Neural progenitor cell (in vitro differentiated cells): ENCODE measurements at regions not wholly inside any gene's neighbourhood (a gene's known extent, or its start where the extent isn't known, plus 50 kb on each side); places are given as distances from the start of the nearest gene placed in this dataset.

ENCODE experiments used
- EZH2 ChIP-seq: fragments of 200-600 bp; sonication (generic); IDR thresholded peaks from 2 replicates; pipeline ENCODE4 v1.6.1; 2017; ENCODE audit warnings: antibody characterized with exemption, mild to moderate bottlenecking, moderate library complexity
- EZH2phosphoT487 ChIP-seq: fragments of 200-600 bp; sonication (generic); IDR thresholded peaks from 2 replicates; pipeline ENCODE4 v1.6.1; 2017; ENCODE audit warnings: antibody characterized with exemption
- TF ChIP-seq, protein P1 (sequence below): fragments of 200-600 bp; sonication (generic); IDR thresholded peaks from 2 replicates; pipeline ENCODE4 v1.5.1; 2017; ENCODE audit warnings: antibody characterized with exemption, mild to moderate bottlenecking

- no peak for TF ChIP-seq EZH2
- TF ChIP-seq EZH2phosphoT487, result no peak
- TF ChIP-seq, protein P1, sequence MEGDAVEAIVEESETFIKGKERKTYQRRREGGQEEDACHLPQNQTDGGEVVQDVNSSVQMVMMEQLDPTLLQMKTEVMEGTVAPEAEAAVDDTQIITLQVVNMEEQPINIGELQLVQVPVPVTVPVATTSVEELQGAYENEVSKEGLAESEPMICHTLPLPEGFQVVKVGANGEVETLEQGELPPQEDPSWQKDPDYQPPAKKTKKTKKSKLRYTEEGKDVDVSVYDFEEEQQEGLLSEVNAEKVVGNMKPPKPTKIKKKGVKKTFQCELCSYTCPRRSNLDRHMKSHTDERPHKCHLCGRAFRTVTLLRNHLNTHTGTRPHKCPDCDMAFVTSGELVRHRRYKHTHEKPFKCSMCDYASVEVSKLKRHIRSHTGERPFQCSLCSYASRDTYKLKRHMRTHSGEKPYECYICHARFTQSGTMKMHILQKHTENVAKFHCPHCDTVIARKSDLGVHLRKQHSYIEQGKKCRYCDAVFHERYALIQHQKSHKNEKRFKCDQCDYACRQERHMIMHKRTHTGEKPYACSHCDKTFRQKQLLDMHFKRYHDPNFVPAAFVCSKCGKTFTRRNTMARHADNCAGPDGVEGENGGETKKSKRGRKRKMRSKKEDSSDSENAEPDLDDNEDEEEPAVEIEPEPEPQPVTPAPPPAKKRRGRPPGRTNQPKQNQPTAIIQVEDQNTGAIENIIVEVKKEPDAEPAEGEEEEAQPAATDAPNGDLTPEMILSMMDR, result no peak
Measured at GRCh38 chr1:168420177-168420576, 123.6 kb downstream of the XCL2 start.
